HG03378 (cell line): ENCODE measurements at regions not wholly inside any gene's neighbourhood (a gene's known extent, or its start where the extent isn't known, plus 50 kb on each side); places are given as distances from the start of the nearest gene placed in this dataset.

Experiments used
- ATAC-seq: cut with Tn5 transposase; IDR thresholded peaks from one replicate; pipeline ENCODE4 v1.9.1; 2021; ENCODE audit warnings: mild to moderate bottlenecking, moderate library complexity; ENCODE audit not compliant: unreplicated experiment

- ATAC-seq, result no peak
These were observed 49.7 kb upstream of the TOP3B start for GRCh38 chr22:22032099-22032905.
